Psoas muscle (tissue), 7 donors: ENCODE measurements at regions not wholly inside any gene's neighbourhood (a gene's known extent, or its start where the extent isn't known, plus 50 kb on each side); places are given as distances from the start of the nearest gene placed in this dataset.
"Not testable (repeated sequence)": the region's sequence is repeated elsewhere in the genome, so short reads cannot be mapped to it uniquely, and the experiment has no call there.

Experiments used
- ATAC-seq, 4 donors: fragments of 200-7000 bp; cut with Tn5 transposase; one replicate each; pipeline ENCODE4 v1.9.1; 2020; ENCODE audit warnings: moderate library complexity in 3 of 4, mild to moderate bottlenecking in 2 of 4
- DNase-seq, 2 donors: peaks; one replicate each; pipeline ENCODE4 v3.0.0-alpha.2; 2020
- H3K27ac ChIP-seq: fragments of 200-600 bp; one replicate; pipeline ENCODE4 v1.8.0; 2022
- H3K27me3 ChIP-seq, 3 donors: fragments of 200-600 bp in 1 of 3; one replicate each; pipeline versions ENCODE4 v1.6.1 to v1.8.0; 2013 to 2022; ENCODE audit warnings: low read length in 2 of 3, mild to moderate bottlenecking in 2 of 3, moderate library complexity in 1 of 3; ENCODE audit not compliant: insufficient read depth in 3 of 3
- H3K36me3 ChIP-seq, 2 donors: fragments of 200-600 bp in 1 of 2; one replicate each; pipeline versions ENCODE4 v1.6.1 to v1.8.0; 2013 to 2022; ENCODE audit warnings: low read depth in 1 of 2, mild to moderate bottlenecking in 1 of 2, moderate library complexity in 1 of 2; ENCODE audit not compliant: insufficient read depth in 1 of 2
- H3K4me1 ChIP-seq: fragments of 200-600 bp; one replicate; pipeline ENCODE4 v1.8.0; 2022
- H3K4me3 ChIP-seq: fragments of 200-600 bp; one replicate; pipeline ENCODE4 v1.8.0; 2022; ENCODE audit warnings: mild to moderate bottlenecking
- H3K9me3 ChIP-seq: fragments of 200-600 bp; one replicate; pipeline ENCODE4 v1.8.0; 2022
- WGBS, 3 donors: extraction: QIAGEN DNeasy Blood & Tissue Kit; methylation state at CpG; one replicate each; pipeline versions ENCODE4 v1.1.6 to v1.1.7; 2013; 5-methylcytosine and 5-hydroxymethylcytosine counted together
- intact Hi-C, 2 donors: fragments of 100-400 bp; cut with DNase I; formaldehyde crosslinking; loops; one replicate each; pipeline versions ENCODE4 v1.11.0 to v1.14.2; 2022
- TF ChIP-seq, protein P1 (sequence below): fragments of 200-600 bp; IDR thresholded peaks from one replicate; pipeline ENCODE4 v1.8.0; 2022; ENCODE audit warnings: antibody characterized with exemption
- donor health status: healthy with polysubstance abuse.
- donor health status: DM: no; HTN: no; CAD: no; lungs with moderate emphysema.
- donor health status: Bipolar disorder and iron deficiency.
- donor health status: healthy.
- donor health status: DM: yes; HTN: yes; CAD: no.
- donor health status: DM: no; HTN: no; CAD: no.
- donor health status: DM: yes; HTN: yes; CAD: no.

DNA sequence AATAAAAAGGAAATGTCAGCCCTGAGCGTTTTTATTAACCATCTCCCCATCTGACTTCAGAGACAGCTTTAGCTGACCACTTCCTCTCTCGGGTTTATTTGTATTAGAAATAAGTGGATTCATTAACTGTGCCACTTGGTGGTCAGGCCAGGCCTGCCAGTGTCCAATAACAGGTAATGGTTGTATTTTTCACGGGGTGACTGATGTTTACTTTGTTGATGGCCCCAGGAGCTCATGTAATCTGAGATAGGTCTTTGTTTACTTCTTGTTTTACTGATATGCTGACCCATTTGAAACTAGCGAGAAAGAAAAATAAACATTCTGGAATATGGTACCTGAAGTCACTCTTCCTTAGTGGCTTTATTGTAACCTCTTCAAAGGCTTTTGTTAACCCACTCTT, 504.3 kb upstream of the SLC35B3 start:
- Histone ChIP-seq H3K4me1 (no peaks in the 10 kb centered on the region), H3K4me3 (no peak overlapping the region), H3K27me3 (no peaks in the 10 kb centered on the region), H3K27ac (no peak overlapping the region), H3K9me3 (no peaks in the 10 kb centered on the region), H3K36me3 (no peaks in the 10 kb centered on the region)
- WGBS, 3 donors, result 23 to 39% (median 29%) methylated on average over 4 of the region's 4 CpGs
- DNase-seq, result no peak
- intact Hi-C loops, result no loop called here
- ATAC-seq, result no peak
- TF ChIP-seq, protein P1, sequence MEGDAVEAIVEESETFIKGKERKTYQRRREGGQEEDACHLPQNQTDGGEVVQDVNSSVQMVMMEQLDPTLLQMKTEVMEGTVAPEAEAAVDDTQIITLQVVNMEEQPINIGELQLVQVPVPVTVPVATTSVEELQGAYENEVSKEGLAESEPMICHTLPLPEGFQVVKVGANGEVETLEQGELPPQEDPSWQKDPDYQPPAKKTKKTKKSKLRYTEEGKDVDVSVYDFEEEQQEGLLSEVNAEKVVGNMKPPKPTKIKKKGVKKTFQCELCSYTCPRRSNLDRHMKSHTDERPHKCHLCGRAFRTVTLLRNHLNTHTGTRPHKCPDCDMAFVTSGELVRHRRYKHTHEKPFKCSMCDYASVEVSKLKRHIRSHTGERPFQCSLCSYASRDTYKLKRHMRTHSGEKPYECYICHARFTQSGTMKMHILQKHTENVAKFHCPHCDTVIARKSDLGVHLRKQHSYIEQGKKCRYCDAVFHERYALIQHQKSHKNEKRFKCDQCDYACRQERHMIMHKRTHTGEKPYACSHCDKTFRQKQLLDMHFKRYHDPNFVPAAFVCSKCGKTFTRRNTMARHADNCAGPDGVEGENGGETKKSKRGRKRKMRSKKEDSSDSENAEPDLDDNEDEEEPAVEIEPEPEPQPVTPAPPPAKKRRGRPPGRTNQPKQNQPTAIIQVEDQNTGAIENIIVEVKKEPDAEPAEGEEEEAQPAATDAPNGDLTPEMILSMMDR, result no peak

DNA sequence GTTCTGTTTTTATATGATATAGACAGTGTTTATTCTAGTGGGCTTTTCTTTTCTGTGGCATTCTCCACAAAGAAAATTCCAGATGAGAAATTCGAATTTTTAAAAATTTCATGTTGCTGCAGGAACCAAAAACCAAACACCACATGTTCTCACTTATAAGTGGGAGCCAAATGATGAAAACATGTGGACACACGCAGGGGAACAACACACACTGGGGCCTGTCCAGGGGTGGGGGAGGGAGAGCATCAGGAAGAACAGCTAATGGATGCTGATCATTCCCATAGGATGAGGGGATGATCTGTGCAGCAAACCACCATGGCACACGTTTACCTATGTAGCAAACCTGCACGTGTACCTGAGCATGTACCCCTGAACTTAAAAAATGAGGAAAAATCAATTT, 499.0 kb upstream of the SLC35B3 start:
- H3K36me3 ChIP-seq, result no peaks in the 10 kb centered on the region
- no peak for ATAC-seq
- intact Hi-C loops, result no loop called here
- no peak for DNase-seq
- WGBS, 3 donors, result 41 to 55% (median 44%) methylated on average over 4 of the region's 4 CpGs
- no peak overlapping the region for H3K4me3 ChIP-seq
- TF ChIP-seq, protein P1, result no peak
- H3K27me3 ChIP-seq, result no peaks in the 10 kb centered on the region
- H3K4me1 ChIP-seq, result no peaks in the 10 kb centered on the region
- no peaks in the 10 kb centered on the region for H3K9me3 ChIP-seq
- no peak overlapping the region for H3K27ac ChIP-seq

DNA sequence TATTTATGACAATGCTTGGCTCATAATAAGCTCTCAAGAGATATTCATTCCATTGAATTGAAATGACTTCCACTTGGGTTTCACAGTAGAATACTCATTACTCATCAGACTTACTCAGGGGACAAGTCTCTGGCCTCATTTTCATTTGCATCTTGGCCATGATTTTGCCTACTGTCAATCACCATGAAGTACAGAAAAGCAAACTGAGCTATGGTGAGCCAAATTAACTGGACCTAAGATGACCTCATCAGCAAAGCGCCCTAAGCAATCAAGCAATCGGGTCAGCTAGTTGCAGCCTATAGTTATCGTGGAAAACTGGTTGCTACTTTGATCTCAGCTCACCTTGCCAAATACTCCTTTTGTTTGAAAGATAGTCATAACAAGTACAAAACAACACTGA, 494.7 kb upstream of the SLC35B3 start:
- WGBS, 3 donors, result 90 to 94% (median 93%) methylated on average over 3 of the region's 3 CpGs
- ATAC-seq (no peak), DNase-seq (no peak)
- H3K4me3 ChIP-seq, result no peak overlapping the region
- no peak overlapping the region for H3K27ac ChIP-seq
- H3K36me3 ChIP-seq, result no peaks in the 10 kb centered on the region
- H3K4me1 ChIP-seq, result no peaks in the 10 kb centered on the region
- intact Hi-C loops, result no loop called here
- no peaks in the 10 kb centered on the region for H3K27me3 ChIP-seq
- H3K9me3 ChIP-seq, result no peaks in the 10 kb centered on the region
- TF ChIP-seq, protein P1, result no peak

DNA sequence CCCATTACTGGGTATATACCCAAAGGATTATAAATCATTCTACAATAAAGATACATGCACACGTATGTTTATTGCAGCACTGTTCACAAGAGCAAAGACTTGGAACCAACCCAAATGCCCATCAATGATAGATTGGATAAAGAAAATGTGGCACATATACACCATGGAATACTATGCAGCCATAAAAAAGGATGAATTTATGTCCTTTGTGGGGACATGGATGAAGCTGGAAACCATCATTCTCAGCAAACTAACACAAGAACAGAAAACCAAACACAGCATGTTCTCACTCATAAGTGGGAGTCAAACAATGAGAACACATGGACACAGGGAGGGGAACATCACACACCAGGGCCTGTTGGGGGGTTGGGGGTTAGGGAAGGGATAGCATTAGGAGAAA, 484.9 kb upstream of the SLC35B3 start:
- H3K4me3 ChIP-seq, H3K36me3 ChIP-seq, H3K4me1 ChIP-seq, intact Hi-C loops, H3K9me3 ChIP-seq, DNase-seq, ATAC-seq, H3K27ac ChIP-seq, H3K27me3 ChIP-seq: not testable (repeated sequence)
- 93 to 97% methylated on average over 1 of the region's 1 CpG; no CpG with 5 or more reads in 1 of the 3 donors for WGBS, 3 donors

DNA sequence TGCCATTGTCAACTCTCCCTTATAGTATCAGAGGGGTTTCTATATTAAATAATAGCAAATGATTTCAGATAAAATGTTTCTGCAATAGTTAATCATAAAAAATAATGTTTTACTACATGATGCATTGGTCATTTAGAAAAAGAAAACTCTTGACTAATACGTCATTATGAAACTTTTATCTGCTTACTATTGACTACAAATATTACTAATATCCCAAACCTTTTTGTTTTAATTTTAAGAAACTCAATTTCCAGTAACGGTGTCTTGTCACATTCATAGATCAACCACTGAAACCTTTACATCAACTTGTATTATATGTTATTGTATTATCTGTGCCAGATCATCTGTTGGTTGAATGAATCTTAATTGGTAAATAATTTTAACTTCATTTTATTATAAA, 482.9 kb upstream of the SLC35B3 start:
- Histone ChIP-seq H3K27me3 (no peaks in the 10 kb centered on the region), H3K27ac (no peak overlapping the region), H3K9me3 (no peaks in the 10 kb centered on the region), H3K4me1 (no peaks in the 10 kb centered on the region), H3K36me3 (no peaks in the 10 kb centered on the region), H3K4me3 (no peak overlapping the region)
- no peak for DNase-seq
- ATAC-seq, result no peak
- WGBS, 3 donors, result 81 to 92% (median 91%) methylated on average over 2 of the region's 2 CpGs
- TF ChIP-seq, protein P1, result no peak
- intact Hi-C loops, result no loop called here
